ENCODE measurements at regions not wholly inside any gene's neighbourhood (a gene's known extent, or its start where the extent isn't known, plus 50 kb on each side); places are given as distances from the start of the nearest gene placed in this dataset.

- TF ChIP-seq CTCF (IDR thresholded peaks at IDR 0.05; ENCODE audit: insufficient read depth, low read length, poor library complexity, severe bottlenecking): no peak
- TF ChIP-seq EZH2phosphoT487 (conservative IDR thresholded peaks at IDR 0.05; ENCODE audit: low read length): no peak
Measured at GRCh38 chr12:46105735-46106134, 115.4 kb upstream of the SCAF11 start.
